NCI-H524 treated with DMSO at 0.1 percent for 48 hours (cell line): ENCODE measurements at regions not wholly inside any gene's neighbourhood (a gene's known extent, or its start where the extent isn't known, plus 50 kb on each side); places are given as distances from the start of the nearest gene placed in this dataset.
"Not testable (repeated sequence)": the region's sequence is repeated elsewhere in the genome, so short reads cannot be mapped to it uniquely, and the experiment has no call there.

Experiments used
- DNase-seq: peaks from one replicate; lab custom pipeline; 2025; lab: John Stamatoyannopoulos, UW

GRCh38 chr4:28822163-28822562 is 1898.0 kb upstream of the PCDH7 start:
- no peak for DNase-seq

- no peak for DNase-seq
Observed at GRCh38 chr4:28827866-28828265, 1892.3 kb upstream of the PCDH7 start.

GRCh38 chr4:28831867-28832266 is 1888.3 kb upstream of the PCDH7 start:
- DNase-seq, result no peak

GRCh38 chr4:28832444-28832843 is 1887.7 kb upstream of the PCDH7 start:
- no peak for DNase-seq

- DNase-seq, result no peak
Observed at GRCh38 chr4:28834120-28834519, 1886.0 kb upstream of the PCDH7 start.

GRCh38 chr4:28835501-28835900 is 1884.7 kb upstream of the PCDH7 start:
- no peak for DNase-seq

- DNase-seq, result no peak
Observed at GRCh38 chr4:28842271-28842670, 1877.9 kb upstream of the PCDH7 start.

- no peak for DNase-seq
Observed at GRCh38 chr4:28845158-28845557, 1875.0 kb upstream of the PCDH7 start.

GRCh38 chr4:28857028-28857427 is 1863.1 kb upstream of the PCDH7 start:
- not testable (repeated sequence) for DNase-seq

GRCh38 chr4:28868841-28869240 is 1851.3 kb upstream of the PCDH7 start:
- DNase-seq, result no peak

GRCh38 chr4:28879178-28879577 is 1841.0 kb upstream of the PCDH7 start:
- DNase-seq, result no peak

GRCh38 chr4:28879900-28880299 is 1840.3 kb upstream of the PCDH7 start:
- DNase-seq, result no peak

GRCh38 chr4:28883211-28883610 is 1837.0 kb upstream of the PCDH7 start:
- DNase-seq, result no peak

GRCh38 chr4:28886934-28887333 is 1833.2 kb upstream of the PCDH7 start:
- DNase-seq, result no peak

GRCh38 chr4:28890949-28891775 is 1829.0 kb upstream of the PCDH7 start:
- DNase-seq, result no peak

- no peak for DNase-seq
Observed at GRCh38 chr4:28913466-28913865, 1806.7 kb upstream of the PCDH7 start.

GRCh38 chr4:28916585-28916984 is 1803.6 kb upstream of the PCDH7 start:
- no peak for DNase-seq

GRCh38 chr4:28918871-28919270 is 1801.3 kb upstream of the PCDH7 start:
- DNase-seq, result no peak

GRCh38 chr4:28921886-28922285 is 1798.3 kb upstream of the PCDH7 start:
- no peak for DNase-seq

- no peak for DNase-seq
Observed at GRCh38 chr4:28926156-28926555, 1794.0 kb upstream of the PCDH7 start.

GRCh38 chr4:28942631-28943030 is 1777.5 kb upstream of the PCDH7 start:
- no peak for DNase-seq

GRCh38 chr4:28947374-28947773 is 1772.8 kb upstream of the PCDH7 start:
- DNase-seq, result no peak

- DNase-seq, result no peak
Observed at GRCh38 chr4:28948501-28948900, 1771.7 kb upstream of the PCDH7 start.

- DNase-seq, result no peak
Observed at GRCh38 chr4:28966982-28967381, 1753.2 kb upstream of the PCDH7 start.
